ENCODE measurements at regions not wholly inside any gene's neighbourhood (a gene's known extent, or its start where the extent isn't known, plus 50 kb on each side); places are given as distances from the start of the nearest gene placed in this dataset.
"Not testable (repeated sequence)": the region's sequence is repeated elsewhere in the genome, so short reads cannot be mapped to it uniquely, and the experiment has no call there.

DNA sequence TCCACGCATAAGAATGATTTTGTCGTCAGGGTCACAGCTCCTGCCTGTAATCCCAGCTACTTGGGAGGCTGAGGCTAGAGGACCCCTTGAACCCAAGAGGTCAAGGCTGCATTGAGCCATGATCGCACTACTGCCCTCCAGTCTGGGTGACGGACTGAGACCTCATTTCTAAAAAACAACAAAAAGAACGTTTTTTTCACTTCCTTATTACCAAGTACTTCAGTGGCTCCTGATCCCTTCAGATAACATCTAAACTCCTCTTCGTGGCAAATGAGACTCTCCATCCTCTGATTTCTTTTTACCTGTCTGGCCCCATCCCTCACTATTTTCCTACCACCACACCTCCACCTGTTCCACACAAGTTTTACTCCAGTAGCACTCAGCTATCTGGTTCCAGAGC, 105.4 kb upstream of the TLK1 start:
- Histone ChIP-seq H2AK5ac (ENCODE audit: low read length) (no peak overlapping the region), H3K36me3 (ENCODE audit: control insufficient read depth in 1 of 2, insufficient read depth in 2 of 2, low read length in 2 of 2) (no peaks in the 10 kb centered on the region), H3K4me1 (ENCODE audit: control insufficient read depth in 1 of 2, insufficient read depth in 2 of 2, low read length in 2 of 2) (peaks cover 0 to 6% of the 10 kb centered on the region in 2 experiments), H2BK120ac (ENCODE audit: insufficient read depth, low read length, poor library complexity) (no peak overlapping the region), H2BK5ac (ENCODE audit: low read depth, low read length, poor library complexity) (no peak overlapping the region), H3K4ac (ENCODE audit: low read depth, low read length) (no peak overlapping the region), H3K4me3 (ENCODE audit: low read depth, low read length) (no peak overlapping the region), H3K27ac (ENCODE audit: low read depth, low read length) (no peak overlapping the region), H3K14ac (ENCODE audit: low read length) (no peak overlapping the region), H3K23ac (ENCODE audit: low read length) (no peak overlapping the region), H3K4me2 (ENCODE audit: low read length) (no peak overlapping the region), H4K8ac (ENCODE audit: low read depth, low read length) (no peak overlapping the region), H4K91ac (ENCODE audit: low read depth, low read length) (no peak overlapping the region), H3K9ac (ENCODE audit: low read length) (no peak overlapping the region), H3K9me3 (ENCODE audit: insufficient read depth, low read depth, low read length) (no peaks in the 10 kb centered on the region), H3K79me2 (ENCODE audit: control insufficient read depth, insufficient read depth, low read length, poor library complexity) (no peaks in the 10 kb centered on the region), H4K12ac (ENCODE audit: low read depth, low read length) (no peak overlapping the region), H3K27me3 (ENCODE audit: insufficient read depth, low read length) (no peaks in the 10 kb centered on the region), H2AFZ (ENCODE audit: insufficient read depth, low read length, poor library complexity) (no peak overlapping the region), H3K18ac (ENCODE audit: low read length) (no peak overlapping the region), H2BK12ac (ENCODE audit: low read length) (no peak overlapping the region), H3K79me1 (ENCODE audit: low read length) (peaks cover 1% of the 10 kb centered on the region)
- DNase-seq, result no peak
- WGBS (ENCODE audit: extremely low coverage, insufficient coverage, insufficient read length), result no CpG with 5 or more reads among the region's 6 CpGs

DNA sequence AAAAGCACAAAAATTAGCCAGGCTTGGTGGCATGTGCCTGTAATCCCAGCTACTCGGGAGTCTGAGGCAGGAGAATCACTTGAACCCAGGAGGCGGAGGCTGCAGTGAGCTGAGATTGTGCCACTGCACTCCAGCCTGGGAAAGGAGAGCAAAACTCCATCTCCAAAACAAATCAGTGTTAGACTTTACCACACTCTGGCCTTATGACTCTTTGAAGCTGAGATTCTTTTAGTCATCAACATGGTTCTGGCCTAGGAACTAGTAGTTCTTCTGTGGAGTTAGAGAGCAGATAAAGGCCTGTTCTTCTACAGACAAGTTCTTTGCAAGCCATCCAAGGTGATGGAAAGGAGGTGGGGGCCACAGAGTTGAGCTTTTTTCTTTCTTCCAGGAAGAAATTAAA, 100.8 kb upstream of the TLK1 start:
- H3K4ac ChIP-seq (ENCODE audit: low read depth, low read length); H4K12ac ChIP-seq (ENCODE audit: low read depth, low read length); H3K4me2 ChIP-seq (ENCODE audit: low read length); H3K36me3 ChIP-seq (ENCODE audit: control insufficient read depth in 1 of 2, insufficient read depth in 2 of 2, low read length in 2 of 2); H3K14ac ChIP-seq (ENCODE audit: low read length); H3K9ac ChIP-seq (ENCODE audit: low read length); H3K79me2 ChIP-seq (ENCODE audit: control insufficient read depth, insufficient read depth, low read length, poor library complexity); H2AK5ac ChIP-seq (ENCODE audit: low read length); H3K4me1 ChIP-seq (ENCODE audit: control insufficient read depth in 1 of 2, insufficient read depth in 2 of 2, low read length in 2 of 2); H2BK5ac ChIP-seq (ENCODE audit: low read depth, low read length, poor library complexity); H3K27me3 ChIP-seq (ENCODE audit: insufficient read depth, low read length); H2BK120ac ChIP-seq (ENCODE audit: insufficient read depth, low read length, poor library complexity); H3K18ac ChIP-seq (ENCODE audit: low read length); H4K91ac ChIP-seq (ENCODE audit: low read depth, low read length); H3K23ac ChIP-seq (ENCODE audit: low read length); H3K27ac ChIP-seq (ENCODE audit: low read depth, low read length); H3K9me3 ChIP-seq (ENCODE audit: insufficient read depth, low read depth, low read length); H3K4me3 ChIP-seq (ENCODE audit: low read depth, low read length); H3K79me1 ChIP-seq (ENCODE audit: low read length); H2AFZ ChIP-seq (ENCODE audit: insufficient read depth, low read length, poor library complexity); H4K8ac ChIP-seq (ENCODE audit: low read depth, low read length); DNase-seq; H2BK12ac ChIP-seq (ENCODE audit: low read length): not testable (repeated sequence)
- no CpG with 5 or more reads among the region's 2 CpGs for WGBS (ENCODE audit: extremely low coverage, insufficient coverage, insufficient read length)

DNA sequence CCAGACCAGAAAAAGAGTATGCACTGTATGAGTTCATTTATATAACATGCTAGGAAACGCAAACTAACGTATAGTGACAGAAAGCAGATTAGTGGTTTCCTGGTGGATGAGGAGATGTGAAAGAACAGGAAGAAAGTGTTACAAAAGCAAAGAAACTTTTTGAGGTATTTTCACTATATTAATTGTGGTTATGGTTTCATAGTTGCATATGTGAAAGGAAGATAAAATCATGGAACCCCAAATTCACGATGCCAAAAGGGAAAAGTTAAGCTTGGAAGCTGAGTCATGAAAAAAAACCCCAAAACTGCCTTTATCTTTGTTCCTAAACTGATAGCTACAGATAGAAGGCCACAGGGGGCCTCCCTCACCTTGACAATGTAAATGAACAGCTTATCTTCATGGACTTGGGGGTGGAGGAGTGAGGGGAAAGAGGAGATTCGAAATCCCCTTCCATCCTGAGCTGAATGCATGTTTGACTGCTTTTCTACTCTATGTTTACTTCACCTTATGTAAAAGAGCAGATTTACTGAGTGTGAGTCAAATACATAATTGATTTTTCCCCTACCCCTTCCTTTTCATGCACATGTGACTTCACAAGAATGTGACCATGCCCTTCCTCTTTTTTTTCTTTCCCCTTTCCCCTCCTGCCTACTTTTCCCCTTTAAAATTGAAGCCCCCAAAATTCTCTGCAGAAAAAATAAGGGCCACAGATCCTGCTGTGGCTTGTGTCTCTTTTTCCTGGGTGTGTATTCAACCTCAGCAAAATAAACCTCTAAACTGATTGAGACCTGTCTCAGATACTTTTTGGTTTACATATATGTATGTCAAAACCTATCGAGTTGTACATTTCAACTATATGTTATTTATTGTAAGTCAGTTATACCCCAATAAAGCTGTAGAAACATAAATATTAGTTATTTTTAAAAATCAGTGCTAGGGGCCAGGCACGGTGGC, 100.1 kb upstream of the TLK1 start:
- Histone ChIP-seq H3K9ac (ENCODE audit: low read length) (no peak overlapping the region), H3K9me3 (ENCODE audit: insufficient read depth, low read depth, low read length) (no peaks in the 10 kb centered on the region), H3K36me3 (ENCODE audit: control insufficient read depth in 1 of 2, insufficient read depth in 2 of 2, low read length in 2 of 2) (no peaks in the 10 kb centered on the region), H3K27me3 (ENCODE audit: insufficient read depth, low read length) (no peaks in the 10 kb centered on the region), H2BK12ac (ENCODE audit: low read length) (no peak overlapping the region), H3K4ac (ENCODE audit: low read depth, low read length) (no peak overlapping the region), H3K4me3 (ENCODE audit: low read depth, low read length) (no peak overlapping the region), H2AFZ (ENCODE audit: insufficient read depth, low read length, poor library complexity) (no peak overlapping the region), H3K23ac (ENCODE audit: low read length) (no peak overlapping the region), H2BK5ac (ENCODE audit: low read depth, low read length, poor library complexity) (no peak overlapping the region), H2BK120ac (ENCODE audit: insufficient read depth, low read length, poor library complexity) (no peak overlapping the region), H4K8ac (ENCODE audit: low read depth, low read length) (no peak overlapping the region), H3K4me1 (ENCODE audit: control insufficient read depth in 1 of 2, insufficient read depth in 2 of 2, low read length in 2 of 2) (peaks cover 0 to 5% of the 10 kb centered on the region in 2 experiments), H3K4me2 (ENCODE audit: low read length) (no peak overlapping the region), H3K27ac (ENCODE audit: low read depth, low read length) (no peak overlapping the region), H3K79me1 (ENCODE audit: low read length) (peaks cover 1% of the 10 kb centered on the region), H4K91ac (ENCODE audit: low read depth, low read length) (no peak overlapping the region), H3K79me2 (ENCODE audit: control insufficient read depth, insufficient read depth, low read length, poor library complexity) (no peaks in the 10 kb centered on the region), H4K12ac (ENCODE audit: low read depth, low read length) (no peak overlapping the region), H3K18ac (ENCODE audit: low read length) (no peak overlapping the region), H3K14ac (ENCODE audit: low read length) (no peak overlapping the region), H2AK5ac (ENCODE audit: low read length) (no peak overlapping the region)
- no peak for DNase-seq
- no CpG with 5 or more reads among the region's 6 CpGs for WGBS (ENCODE audit: extremely low coverage, insufficient coverage, insufficient read length)

DNA sequence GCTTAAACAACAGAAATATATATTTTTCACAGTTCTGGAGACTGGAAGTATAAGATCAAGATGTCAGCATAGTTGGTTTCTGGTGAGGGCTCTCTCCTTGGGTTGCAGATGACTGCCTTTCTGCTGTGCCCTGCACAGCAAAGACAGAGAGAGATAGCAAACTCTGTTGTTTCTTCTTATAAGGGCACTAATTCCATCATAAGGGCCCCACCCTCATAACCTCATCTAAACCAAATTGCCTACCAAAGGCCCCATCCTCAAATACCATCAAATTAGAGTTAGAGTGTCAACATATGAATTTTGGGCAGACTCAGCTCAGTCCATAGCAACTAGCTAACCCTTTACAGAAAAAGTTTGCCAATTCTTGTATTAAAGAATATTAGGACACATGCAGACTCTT, 94.0 kb upstream of the TLK1 start:
- H4K91ac ChIP-seq (ENCODE audit: low read depth, low read length), result no peak overlapping the region
- H2AFZ ChIP-seq (ENCODE audit: insufficient read depth, low read length, poor library complexity), result no peak overlapping the region
- H3K4ac ChIP-seq (ENCODE audit: low read depth, low read length), result no peak overlapping the region
- H3K18ac ChIP-seq (ENCODE audit: low read length), result no peak overlapping the region
- H2BK12ac ChIP-seq (ENCODE audit: low read length), result no peak overlapping the region
- H3K27ac ChIP-seq (ENCODE audit: low read depth, low read length), result no peak overlapping the region
- H4K8ac ChIP-seq (ENCODE audit: low read depth, low read length), result no peak overlapping the region
- H3K4me2 ChIP-seq (ENCODE audit: low read length), result no peak overlapping the region
- no peak overlapping the region for H3K14ac ChIP-seq (ENCODE audit: low read length)
- no peaks in the 10 kb centered on the region for H3K27me3 ChIP-seq (ENCODE audit: insufficient read depth, low read length)
- no peak for DNase-seq
- no peaks in the 10 kb centered on the region for H3K79me1 ChIP-seq (ENCODE audit: low read length)
- no peak overlapping the region for H4K12ac ChIP-seq (ENCODE audit: low read depth, low read length)
- H2AK5ac ChIP-seq (ENCODE audit: low read length), result no peak overlapping the region
- H2BK5ac ChIP-seq (ENCODE audit: low read depth, low read length, poor library complexity), result no peak overlapping the region
- no peaks in the 10 kb centered on the region for H3K79me2 ChIP-seq (ENCODE audit: control insufficient read depth, insufficient read depth, low read length, poor library complexity)
- H3K9ac ChIP-seq (ENCODE audit: low read length), result no peak overlapping the region
- no peaks in the 10 kb centered on the region for H3K9me3 ChIP-seq (ENCODE audit: insufficient read depth, low read depth, low read length)
- H3K4me1 ChIP-seq (ENCODE audit: control insufficient read depth in 1 of 2, insufficient read depth in 2 of 2, low read length in 2 of 2), result no peaks in the 10 kb centered on the region
- no peak overlapping the region for H2BK120ac ChIP-seq (ENCODE audit: insufficient read depth, low read length, poor library complexity)
- H3K36me3 ChIP-seq (ENCODE audit: control insufficient read depth in 1 of 2, insufficient read depth in 2 of 2, low read length in 2 of 2), result no peaks in the 10 kb centered on the region
- H3K23ac ChIP-seq (ENCODE audit: low read length), result no peak overlapping the region
- H3K4me3 ChIP-seq (ENCODE audit: low read depth, low read length), result no peak overlapping the region

All from trophoblast cell (in vitro differentiated cells and primary cell).